ENCODE measurements at regions not wholly inside any gene's neighbourhood (a gene's known extent, or its start where the extent isn't known, plus 50 kb on each side); places are given as distances from the start of the nearest gene placed in this dataset.

DNA sequence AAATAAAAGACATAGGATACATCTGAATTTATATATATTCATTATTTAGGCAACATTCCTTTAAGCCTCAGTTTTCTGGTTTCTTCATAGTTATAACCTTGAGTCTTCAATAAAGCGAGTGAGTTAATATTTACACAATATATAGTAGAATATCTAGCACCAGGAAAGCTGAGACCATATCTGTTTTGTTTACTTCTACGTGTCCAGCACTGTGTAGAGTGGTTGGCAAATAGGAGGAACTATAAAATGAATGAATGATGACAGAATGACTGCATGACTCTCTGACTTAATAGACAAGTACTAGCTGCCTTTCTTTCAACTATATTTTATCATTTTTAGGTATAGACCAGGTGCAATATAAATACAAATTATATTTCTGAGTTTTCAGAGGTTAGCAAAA is 197.8 kb upstream of the RBMS3 start (continued):
- TF ChIP-seq, protein P1, sequence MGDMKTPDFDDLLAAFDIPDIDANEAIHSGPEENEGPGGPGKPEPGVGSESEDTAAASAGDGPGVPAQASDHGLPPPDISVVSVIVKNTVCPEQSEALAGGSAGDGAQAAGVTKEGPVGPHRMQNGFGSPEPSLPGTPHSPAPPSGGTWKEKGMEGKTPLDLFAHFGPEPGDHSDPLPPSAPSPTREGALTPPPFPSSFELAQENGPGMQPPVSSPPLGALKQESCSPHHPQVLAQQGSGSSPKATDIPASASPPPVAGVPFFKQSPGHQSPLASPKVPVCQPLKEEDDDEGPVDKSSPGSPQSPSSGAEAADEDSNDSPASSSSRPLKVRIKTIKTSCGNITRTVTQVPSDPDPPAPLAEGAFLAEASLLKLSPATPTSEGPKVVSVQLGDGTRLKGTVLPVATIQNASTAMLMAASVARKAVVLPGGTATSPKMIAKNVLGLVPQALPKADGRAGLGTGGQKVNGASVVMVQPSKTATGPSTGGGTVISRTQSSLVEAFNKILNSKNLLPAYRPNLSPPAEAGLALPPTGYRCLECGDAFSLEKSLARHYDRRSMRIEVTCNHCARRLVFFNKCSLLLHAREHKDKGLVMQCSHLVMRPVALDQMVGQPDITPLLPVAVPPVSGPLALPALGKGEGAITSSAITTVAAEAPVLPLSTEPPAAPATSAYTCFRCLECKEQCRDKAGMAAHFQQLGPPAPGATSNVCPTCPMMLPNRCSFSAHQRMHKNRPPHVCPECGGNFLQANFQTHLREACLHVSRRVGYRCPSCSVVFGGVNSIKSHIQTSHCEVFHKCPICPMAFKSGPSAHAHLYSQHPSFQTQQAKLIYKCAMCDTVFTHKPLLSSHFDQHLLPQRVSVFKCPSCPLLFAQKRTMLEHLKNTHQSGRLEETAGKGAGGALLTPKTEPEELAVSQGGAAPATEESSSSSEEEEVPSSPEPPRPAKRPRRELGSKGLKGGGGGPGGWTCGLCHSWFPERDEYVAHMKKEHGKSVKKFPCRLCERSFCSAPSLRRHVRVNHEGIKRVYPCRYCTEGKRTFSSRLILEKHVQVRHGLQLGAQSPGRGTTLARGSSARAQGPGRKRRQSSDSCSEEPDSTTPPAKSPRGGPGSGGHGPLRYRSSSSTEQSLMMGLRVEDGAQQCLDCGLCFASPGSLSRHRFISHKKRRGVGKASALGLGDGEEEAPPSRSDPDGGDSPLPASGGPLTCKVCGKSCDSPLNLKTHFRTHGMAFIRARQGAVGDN (IDR thresholded peaks at IDR 0.05), result no peak

DNA sequence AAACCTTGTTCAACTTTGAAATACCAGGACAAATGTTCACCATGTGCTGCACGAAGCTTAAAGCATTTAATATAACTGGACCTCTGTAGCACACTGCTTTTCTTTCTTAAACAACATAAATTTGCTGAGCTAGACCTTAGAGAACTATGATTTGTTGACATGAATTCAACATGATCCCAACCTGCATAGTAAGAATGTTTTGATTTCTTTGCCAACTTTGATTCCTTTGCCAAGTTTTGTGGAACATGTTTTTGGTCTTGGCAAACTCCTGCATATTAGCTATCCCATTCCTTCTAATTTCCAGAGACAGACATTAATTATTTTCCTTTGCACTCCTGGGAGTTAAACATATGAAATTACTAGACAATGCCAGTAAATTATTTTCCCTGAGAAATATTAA is 197.2 kb upstream of the RBMS3 start:
- ChIA-PET POLR2A (no interaction called here), RAD21 (ENCODE audit: unreplicated experiment) (interaction anchor here (0.9 kb wide), 1 partner anchor 1115 kb away, joined by 3 read pairs; no protein-coding TSS in a partner anchor)
- TF ChIP-seq RUNX3 (IDR thresholded peaks at IDR 0.05; ENCODE audit: low read length), result no peak
- TF ChIP-seq, protein P2, sequence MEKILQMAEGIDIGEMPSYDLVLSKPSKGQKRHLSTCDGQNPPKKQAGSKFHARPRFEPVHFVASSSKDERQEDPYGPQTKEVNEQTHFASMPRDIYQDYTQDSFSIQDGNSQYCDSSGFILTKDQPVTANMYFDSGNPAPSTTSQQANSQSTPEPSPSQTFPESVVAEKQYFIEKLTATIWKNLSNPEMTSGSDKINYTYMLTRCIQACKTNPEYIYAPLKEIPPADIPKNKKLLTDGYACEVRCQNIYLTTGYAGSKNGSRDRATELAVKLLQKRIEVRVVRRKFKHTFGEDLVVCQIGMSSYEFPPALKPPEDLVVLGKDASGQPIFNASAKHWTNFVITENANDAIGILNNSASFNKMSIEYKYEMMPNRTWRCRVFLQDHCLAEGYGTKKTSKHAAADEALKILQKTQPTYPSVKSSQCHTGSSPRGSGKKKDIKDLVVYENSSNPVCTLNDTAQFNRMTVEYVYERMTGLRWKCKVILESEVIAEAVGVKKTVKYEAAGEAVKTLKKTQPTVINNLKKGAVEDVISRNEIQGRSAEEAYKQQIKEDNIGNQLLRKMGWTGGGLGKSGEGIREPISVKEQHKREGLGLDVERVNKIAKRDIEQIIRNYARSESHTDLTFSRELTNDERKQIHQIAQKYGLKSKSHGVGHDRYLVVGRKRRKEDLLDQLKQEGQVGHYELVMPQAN (conservative IDR thresholded peaks at IDR 0.05), result no peak
- no peak for TF ChIP-seq CREM (IDR thresholded peaks at IDR 0.05; ENCODE audit: low read depth)
- no peak for TF ChIP-seq JUND (IDR thresholded peaks at IDR 0.05; ENCODE audit: low read depth, low read length)
- TF ChIP-seq ZBED1 (IDR thresholded peaks at IDR 0.05; ENCODE audit: borderline replicate concordance), result no peak
- TF ChIP-seq NFYA (IDR thresholded peaks at IDR 0.05; ENCODE audit: borderline replicate concordance, low read depth, low read length), result no peak
- no peak for TF ChIP-seq JUNB (IDR thresholded peaks at IDR 0.05)
- TF ChIP-seq, protein P3, sequence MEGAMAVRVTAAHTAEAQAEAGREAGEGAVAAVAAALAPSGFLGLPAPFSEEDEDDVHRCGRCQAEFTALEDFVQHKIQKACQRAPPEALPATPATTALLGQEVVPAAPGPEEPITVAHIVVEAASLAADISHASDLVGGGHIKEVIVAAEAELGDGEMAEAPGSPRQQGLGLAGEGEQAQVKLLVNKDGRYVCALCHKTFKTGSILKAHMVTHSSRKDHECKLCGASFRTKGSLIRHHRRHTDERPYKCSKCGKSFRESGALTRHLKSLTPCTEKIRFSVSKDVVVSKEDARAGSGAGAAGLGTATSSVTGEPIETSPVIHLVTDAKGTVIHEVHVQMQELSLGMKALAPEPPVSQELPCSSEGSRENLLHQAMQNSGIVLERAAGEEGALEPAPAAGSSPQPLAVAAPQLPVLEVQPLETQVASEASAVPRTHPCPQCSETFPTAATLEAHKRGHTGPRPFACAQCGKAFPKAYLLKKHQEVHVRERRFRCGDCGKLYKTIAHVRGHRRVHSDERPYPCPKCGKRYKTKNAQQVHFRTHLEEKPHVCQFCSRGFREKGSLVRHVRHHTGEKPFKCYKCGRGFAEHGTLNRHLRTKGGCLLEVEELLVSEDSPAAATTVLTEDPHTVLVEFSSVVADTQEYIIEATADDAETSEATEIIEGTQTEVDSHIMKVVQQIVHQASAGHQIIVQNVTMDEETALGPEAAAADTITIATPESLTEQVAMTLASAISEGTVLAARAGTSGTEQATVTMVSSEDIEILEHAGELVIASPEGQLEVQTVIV (IDR thresholded peaks at IDR 0.05; ENCODE audit: borderline replicate concordance, partially characterized antibody), result no peak
- no peak for TF ChIP-seq LARP7 (IDR thresholded peaks at IDR 0.05)
- TF ChIP-seq SREBF2 (IDR thresholded peaks at IDR 0.05; ENCODE audit: low read length), result no peak
- TF ChIP-seq BRCA1 (IDR thresholded peaks at IDR 0.05; ENCODE audit: low read depth, low read length), result no peak
- no peak for TF ChIP-seq ZNF207 (IDR thresholded peaks at IDR 0.05; ENCODE audit: borderline replicate concordance)
- no peak for TF ChIP-seq NR2F1 (conservative IDR thresholded peaks at IDR 0.05)
- TF ChIP-seq ZNF622 (IDR thresholded peaks at IDR 0.05), result no peak

More for the DNA sequence above, 197.2 kb upstream of the RBMS3 start:
- ChIA-PET SMC1A (ENCODE audit: uncharacterized antibody, unreplicated experiment) (no interaction called here), CTCF (interaction anchor here (1.0 kb wide), 1 partner anchor 932 kb away, joined by 3 read pairs; no protein-coding TSS in a partner anchor)
- Histone ChIP-seq H3K9me3 (replicated peaks; ENCODE audit: control insufficient read depth, insufficient read depth, low read length) (no peaks in the 10 kb centered on the region), H3K4me3 (no peak overlapping the region), H3K36me3 (ENCODE audit: control insufficient read depth in 2 of 2, insufficient read depth in 2 of 2, low read length in 1 of 2) (no peaks in the 10 kb centered on the region), H2AFZ (ENCODE audit: control insufficient read depth, low read depth, low read length) (no peak overlapping the region), H3K4me1 (ENCODE audit: control insufficient read depth, insufficient read depth, low read length) (no peaks in the 10 kb centered on the region), H3K27me3 (replicated peaks in 1 of 2; ENCODE audit: control insufficient read depth in 2 of 2, insufficient read depth in 2 of 2, low read length in 1 of 2) (no peaks in the 10 kb centered on the region), H4K20me1 (ENCODE audit: control insufficient read depth, insufficient read depth) (no peaks in the 10 kb centered on the region), H3K27ac (ENCODE audit: control insufficient read depth, insufficient read depth) (no peak overlapping the region), H3K4me2 (ENCODE audit: control insufficient read depth, insufficient read depth) (no peak overlapping the region), H3K79me2 (ENCODE audit: control insufficient read depth, insufficient read depth, low read length) (no peaks in the 10 kb centered on the region), H3K9ac (ENCODE audit: control insufficient read depth, insufficient read depth, low read length) (no peak overlapping the region)
- 0% methylated on average over 1 of the region's 1 CpG for WGBS (ENCODE audit: insufficient coverage, insufficient replicate concordance, low lambda C conversion rate, missing lambda C conversion rate)
- in situ Hi-C loops (cut with MboI), result no loop called here
- ATAC-seq (no peak), FAIRE-seq (no peak), DNase-seq (ENCODE audit: low read depth, low spot score) (no peak)
- no TSS peak for BruUV-seq (replicated peaks)
- intact Hi-C loops (cut with micrococcal nuclease; ENCODE audit: unreplicated experiment), result no loop called here

All from GM12878 (cell line).